Osteocyte (in vitro differentiated cells): ENCODE measurements at regions not wholly inside any gene's neighbourhood (a gene's known extent, or its start where the extent isn't known, plus 50 kb on each side); places are given as distances from the start of the nearest gene placed in this dataset.
"Not testable (repeated sequence)": the region's sequence is repeated elsewhere in the genome, so short reads cannot be mapped to it uniquely, and the experiment has no call there.

Experiments used
- DNase-seq: peaks from one replicate; pipeline ENCODE4 v3.0.0; 2021; ENCODE audit warnings: mixed read lengths; ENCODE audit not compliant: unreplicated experiment; ENCODE audit errors: extremely low spot score
- H3K27ac Mint-ChIP-seq: one replicate; pipeline ENCODE4 v1.8.0; 2021; ENCODE audit warnings: mild to moderate bottlenecking, mixed read lengths; ENCODE audit not compliant: unreplicated experiment
- H3K27me3 Mint-ChIP-seq: one replicate; pipeline ENCODE4 v1.8.0; 2021; ENCODE audit warnings: mixed read lengths; ENCODE audit not compliant: unreplicated experiment
- H3K36me3 Mint-ChIP-seq: one replicate; pipeline ENCODE4 v1.8.0; 2021; ENCODE audit warnings: mixed read lengths; ENCODE audit not compliant: unreplicated experiment
- H3K4me1 Mint-ChIP-seq: one replicate; pipeline ENCODE4 v1.8.0; 2021; ENCODE audit warnings: mixed read lengths; ENCODE audit not compliant: unreplicated experiment
- H3K4me3 Mint-ChIP-seq: one replicate; pipeline ENCODE4 v1.8.0; 2021; ENCODE audit warnings: mild to moderate bottlenecking, moderate library complexity, mixed read lengths; ENCODE audit not compliant: unreplicated experiment
- H3K9me3 Mint-ChIP-seq: one replicate; pipeline ENCODE4 v1.8.0; 2021; ENCODE audit warnings: mixed read lengths; ENCODE audit not compliant: unreplicated experiment
- TF ChIP-seq, protein P1 (sequence below): fragments of 200-600 bp; sonication (generic); IDR thresholded peaks from 2 replicates; pipeline ENCODE4 v1.5.0; 2021; ENCODE audit warnings: antibody characterized with exemption, mild to moderate bottlenecking, moderate library complexity

DNA sequence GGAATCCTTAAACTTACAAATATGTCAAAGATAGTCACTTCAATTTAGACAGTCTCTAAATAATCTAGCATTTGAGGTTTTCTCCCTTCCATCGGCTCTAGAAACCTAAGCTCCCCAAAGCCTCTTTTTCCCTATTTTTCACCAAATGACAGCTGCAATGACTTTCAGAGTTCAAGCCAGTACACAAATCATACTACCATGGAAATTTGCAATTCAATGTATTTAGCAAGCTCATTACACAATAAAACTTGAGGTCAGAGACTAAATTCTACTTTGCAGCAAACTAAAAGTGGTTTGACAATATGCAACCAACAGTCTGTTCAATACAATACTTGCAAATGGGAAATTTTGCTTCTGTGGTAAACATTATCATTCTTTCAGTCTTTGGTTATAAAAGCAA is 80.3 kb downstream of the SKIDA1 start:
- TF ChIP-seq, protein P1, sequence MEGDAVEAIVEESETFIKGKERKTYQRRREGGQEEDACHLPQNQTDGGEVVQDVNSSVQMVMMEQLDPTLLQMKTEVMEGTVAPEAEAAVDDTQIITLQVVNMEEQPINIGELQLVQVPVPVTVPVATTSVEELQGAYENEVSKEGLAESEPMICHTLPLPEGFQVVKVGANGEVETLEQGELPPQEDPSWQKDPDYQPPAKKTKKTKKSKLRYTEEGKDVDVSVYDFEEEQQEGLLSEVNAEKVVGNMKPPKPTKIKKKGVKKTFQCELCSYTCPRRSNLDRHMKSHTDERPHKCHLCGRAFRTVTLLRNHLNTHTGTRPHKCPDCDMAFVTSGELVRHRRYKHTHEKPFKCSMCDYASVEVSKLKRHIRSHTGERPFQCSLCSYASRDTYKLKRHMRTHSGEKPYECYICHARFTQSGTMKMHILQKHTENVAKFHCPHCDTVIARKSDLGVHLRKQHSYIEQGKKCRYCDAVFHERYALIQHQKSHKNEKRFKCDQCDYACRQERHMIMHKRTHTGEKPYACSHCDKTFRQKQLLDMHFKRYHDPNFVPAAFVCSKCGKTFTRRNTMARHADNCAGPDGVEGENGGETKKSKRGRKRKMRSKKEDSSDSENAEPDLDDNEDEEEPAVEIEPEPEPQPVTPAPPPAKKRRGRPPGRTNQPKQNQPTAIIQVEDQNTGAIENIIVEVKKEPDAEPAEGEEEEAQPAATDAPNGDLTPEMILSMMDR: no peak
- no peak overlapping the region for H3K4me3 Mint-ChIP-seq
- H3K27me3 Mint-ChIP-seq: no peaks in the 10 kb centered on the region
- DNase-seq: no peak
- H3K9me3 Mint-ChIP-seq: peaks cover 6% of the 10 kb centered on the region
- H3K27ac Mint-ChIP-seq: no peak overlapping the region
- no peaks in the 10 kb centered on the region for H3K36me3 Mint-ChIP-seq
- H3K4me1 Mint-ChIP-seq: no peaks in the 10 kb centered on the region

DNA sequence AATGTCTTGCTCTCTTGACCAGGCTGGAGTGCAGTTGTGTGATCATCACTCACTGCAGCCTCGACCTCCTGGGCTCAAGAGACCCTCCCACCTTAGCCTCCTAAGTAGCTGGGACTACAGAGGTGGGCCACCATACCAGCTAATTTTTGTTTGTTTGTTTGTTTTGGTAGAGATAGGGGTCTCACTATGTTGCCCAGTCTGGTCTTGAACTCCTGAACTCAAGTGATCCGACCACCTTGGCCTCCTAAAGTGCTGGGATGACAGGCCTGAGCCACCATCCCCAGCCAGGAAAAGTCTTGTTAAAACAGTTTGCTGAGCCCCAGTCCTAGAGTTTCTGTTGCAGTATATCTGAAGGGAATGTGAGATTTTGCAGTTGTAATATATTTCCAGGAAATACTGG is 83.9 kb downstream of the SKIDA1 start:
- TF ChIP-seq, protein P1: no peak
- Mint-ChIP-seq H3K36me3 (no peaks in the 10 kb centered on the region), H3K4me1 (no peaks in the 10 kb centered on the region), H3K4me3 (no peak overlapping the region), H3K27me3 (no peaks in the 10 kb centered on the region), H3K27ac (no peak overlapping the region), H3K9me3 (no peaks in the 10 kb centered on the region)
- no peak for DNase-seq

GRCh38 chr10:21438914-21439313 is 86.6 kb downstream of the SKIDA1 start:
- H3K36me3 Mint-ChIP-seq, DNase-seq, H3K9me3 Mint-ChIP-seq, H3K4me1 Mint-ChIP-seq, H3K27me3 Mint-ChIP-seq, H3K4me3 Mint-ChIP-seq, H3K27ac Mint-ChIP-seq: not testable (repeated sequence)

DNA sequence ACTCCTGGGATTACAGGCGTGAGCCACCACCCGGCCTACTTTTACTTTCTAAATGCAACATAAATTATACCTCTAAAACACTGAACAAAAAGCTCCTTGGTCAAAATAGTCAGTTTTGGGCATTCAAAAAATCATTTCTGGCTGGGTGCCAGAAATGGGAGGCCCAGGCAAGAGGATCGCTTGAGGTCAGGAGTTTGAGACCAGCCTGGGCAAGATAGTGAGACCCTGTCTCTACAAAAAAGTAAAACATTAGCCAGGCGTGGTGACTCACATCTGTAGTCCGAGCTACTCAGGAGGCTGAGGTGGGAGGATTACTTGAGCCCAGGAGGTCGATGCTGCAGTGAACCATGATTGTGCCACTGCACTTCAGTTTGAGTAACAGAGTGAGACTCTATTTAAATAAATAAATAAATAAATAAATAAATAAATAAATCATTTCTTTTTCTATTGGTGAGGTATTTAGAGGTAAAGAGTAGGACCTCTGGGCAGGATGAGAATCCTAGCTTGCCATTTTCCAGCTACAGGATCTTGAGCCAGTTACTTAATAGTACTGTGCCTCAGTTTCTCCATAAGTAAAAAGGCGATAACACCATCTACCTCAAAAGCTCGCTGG is 87.6 kb downstream of the SKIDA1 start:
- no peaks in the 10 kb centered on the region for H3K27me3 Mint-ChIP-seq
- H3K9me3 Mint-ChIP-seq: no peaks in the 10 kb centered on the region
- H3K4me1 Mint-ChIP-seq: no peaks in the 10 kb centered on the region
- TF ChIP-seq, protein P1: no peak
- no peak for DNase-seq
- H3K4me3 Mint-ChIP-seq: no peak overlapping the region
- no peaks in the 10 kb centered on the region for H3K36me3 Mint-ChIP-seq
- H3K27ac Mint-ChIP-seq: no peak overlapping the region

DNA sequence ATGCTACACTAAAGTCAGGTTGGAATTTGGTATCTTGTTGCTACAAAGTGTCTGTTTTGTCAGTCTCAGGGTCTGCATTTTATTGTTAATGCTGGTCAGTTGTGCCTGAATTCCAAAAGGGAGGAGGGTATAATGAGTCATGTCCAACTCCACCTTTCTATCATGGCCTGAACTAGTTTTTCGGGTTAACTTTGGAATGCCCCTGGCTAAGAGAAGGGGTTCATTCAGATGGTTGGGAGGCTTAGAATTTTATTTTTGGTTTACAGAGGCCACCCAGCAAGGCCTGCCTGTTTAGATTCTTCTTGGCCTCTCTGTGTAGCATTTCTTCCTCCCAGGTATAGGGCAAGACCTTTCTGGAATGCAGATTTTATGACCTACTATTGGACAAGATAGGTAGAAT is 93.2 kb downstream of the SKIDA1 start:
- H3K36me3 Mint-ChIP-seq: no peaks in the 10 kb centered on the region
- no peak overlapping the region for H3K4me3 Mint-ChIP-seq
- H3K9me3 Mint-ChIP-seq: peaks cover 11% of the 10 kb centered on the region
- H3K27me3 Mint-ChIP-seq: no peaks in the 10 kb centered on the region
- DNase-seq: no peak
- TF ChIP-seq, protein P1: no peak
- no peak overlapping the region for H3K27ac Mint-ChIP-seq
- no peaks in the 10 kb centered on the region for H3K4me1 Mint-ChIP-seq

DNA sequence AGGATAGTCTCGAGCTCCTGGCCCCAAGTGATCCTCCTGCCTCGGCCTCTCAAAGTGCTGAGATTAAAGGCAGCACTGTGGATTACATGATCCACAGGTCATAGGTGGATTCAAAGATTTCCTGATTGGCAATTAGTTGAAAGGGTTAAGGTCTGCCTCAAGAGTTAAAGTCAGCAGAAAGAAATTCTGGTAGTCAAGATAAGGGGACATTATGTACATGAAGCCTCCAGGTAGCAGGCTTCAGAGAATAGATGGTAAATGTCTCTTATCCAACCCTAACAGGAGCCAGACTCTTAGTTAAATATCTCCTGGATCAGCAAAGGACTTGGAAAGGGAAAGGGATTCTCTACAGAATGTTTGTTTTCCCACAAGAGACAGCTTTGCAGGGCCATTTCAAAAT is 93.7 kb downstream of the SKIDA1 start:
- Mint-ChIP-seq H3K4me3 (no peak overlapping the region), H3K36me3 (no peaks in the 10 kb centered on the region), H3K27ac (no peak overlapping the region), H3K9me3 (peaks cover 13% of the 10 kb centered on the region), H3K4me1 (no peaks in the 10 kb centered on the region), H3K27me3 (no peaks in the 10 kb centered on the region)
- TF ChIP-seq, protein P1: no peak
- DNase-seq: no peak
